ENCODE measurements at regions not wholly inside any gene's neighbourhood (a gene's known extent, or its start where the extent isn't known, plus 50 kb on each side); places are given as distances from the start of the nearest gene placed in this dataset.
"Not testable (repeated sequence)": the region's sequence is repeated elsewhere in the genome, so short reads cannot be mapped to it uniquely, and the experiment has no call there.

- DNase-seq (ENCODE audit: low spot score), result no peak
- TF ChIP-seq CTCF (IDR thresholded peaks at IDR 0.05; ENCODE audit: extremely low read depth, missing control alignments), result no peak
These were observed 118.7 kb downstream of the BEND2 start for GRCh38 chrX:18102006-18102405.

GRCh38 chrX:18101087-18101486, 119.6 kb downstream of the BEND2 start:
- DNase-seq (ENCODE audit: low spot score), result no peak
- no peak for TF ChIP-seq CTCF (IDR thresholded peaks at IDR 0.05; ENCODE audit: extremely low read depth, missing control alignments)

- DNase-seq (ENCODE audit: low spot score), result no peak
- no peak for TF ChIP-seq CTCF (IDR thresholded peaks at IDR 0.05; ENCODE audit: extremely low read depth, missing control alignments)
These were observed 120.9 kb downstream of the BEND2 start for GRCh38 chrX:18099745-18100144.

- no peak for DNase-seq (ENCODE audit: low spot score)
- TF ChIP-seq CTCF (IDR thresholded peaks at IDR 0.05; ENCODE audit: extremely low read depth, missing control alignments), result no peak
These were observed 121.9 kb downstream of the BEND2 start for GRCh38 chrX:18098763-18099162.

GRCh38 chrX:18076434-18076833, 144.3 kb downstream of the BEND2 start:
- TF ChIP-seq CTCF (IDR thresholded peaks at IDR 0.05; ENCODE audit: extremely low read depth, missing control alignments), result no peak
- no peak for DNase-seq (ENCODE audit: low spot score)

- no peak for TF ChIP-seq CTCF (IDR thresholded peaks at IDR 0.05; ENCODE audit: extremely low read depth, missing control alignments)
- DNase-seq (ENCODE audit: low spot score), result no peak
These were observed 145.1 kb downstream of the BEND2 start for GRCh38 chrX:18075603-18076002.

GRCh38 chrX:18068045-18068444, 152.6 kb downstream of the BEND2 start:
- not testable (repeated sequence) for DNase-seq (ENCODE audit: low spot score)

- no peak for DNase-seq (ENCODE audit: low spot score)
- no peak for TF ChIP-seq CTCF (IDR thresholded peaks at IDR 0.05; ENCODE audit: extremely low read depth, missing control alignments)
These were observed 154.7 kb downstream of the BEND2 start for GRCh38 chrX:18065956-18066355.

Measured in GM20000 (cell line).